HG03565 (cell line): ENCODE measurements at regions not wholly inside any gene's neighbourhood (a gene's known extent, or its start where the extent isn't known, plus 50 kb on each side); places are given as distances from the start of the nearest gene placed in this dataset.
"Not testable (repeated sequence)": the region's sequence is repeated elsewhere in the genome, so short reads cannot be mapped to it uniquely, and the experiment has no call there.

Source experiments
- ATAC-seq: cut with Tn5 transposase; IDR thresholded peaks from one replicate; pipeline ENCODE4 v1.9.1; 2021; ENCODE audit warnings: mild to moderate bottlenecking, moderate library complexity; ENCODE audit not compliant: unreplicated experiment

DNA sequence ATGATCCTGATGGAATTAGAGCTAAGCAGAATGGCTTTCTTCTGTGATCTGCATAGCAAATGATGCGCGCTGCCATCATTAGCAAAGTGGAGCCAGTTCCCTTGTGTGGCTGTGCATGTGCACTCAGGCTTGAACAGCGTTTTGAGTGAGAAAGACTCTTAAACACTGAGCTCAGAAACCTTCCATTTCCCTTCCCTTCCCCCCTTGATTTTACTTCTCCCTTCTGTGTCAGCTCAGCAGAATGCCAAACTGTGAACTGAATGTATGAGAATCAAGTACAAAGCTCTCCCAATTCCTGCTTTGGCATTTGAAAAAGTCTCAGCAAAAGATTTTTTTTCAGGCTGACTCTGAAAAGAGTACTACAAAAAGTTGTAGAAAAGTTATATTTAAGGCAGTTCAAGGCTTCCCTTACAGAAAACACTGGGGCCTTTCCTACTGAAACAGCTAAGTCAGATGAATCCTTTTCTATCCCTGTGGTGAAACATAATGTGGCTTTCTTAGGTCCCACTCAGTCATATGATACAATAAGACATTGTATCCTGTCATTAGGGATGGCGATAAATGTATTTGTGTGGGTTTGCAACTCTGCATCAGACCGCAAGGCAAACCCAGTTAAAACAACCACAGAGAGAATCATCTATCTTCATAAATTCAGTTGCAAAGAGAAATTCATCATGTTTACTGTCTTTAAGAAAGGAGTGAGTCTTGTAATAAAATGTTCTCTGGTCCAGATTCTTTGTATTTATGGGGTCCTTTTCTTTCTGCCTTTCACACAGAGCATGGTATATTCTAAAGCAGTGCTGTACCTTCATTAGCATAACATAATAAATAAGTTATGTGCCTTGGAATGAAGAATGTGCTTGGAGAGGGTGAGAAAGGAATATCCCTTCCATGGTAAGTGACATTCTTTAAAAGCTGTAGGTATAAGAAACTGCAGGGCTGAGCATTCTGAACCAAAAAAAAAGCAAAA, 222.6 kb downstream of the CAAP1 start:
- peak; percentile 64 for ATAC-seq

DNA sequence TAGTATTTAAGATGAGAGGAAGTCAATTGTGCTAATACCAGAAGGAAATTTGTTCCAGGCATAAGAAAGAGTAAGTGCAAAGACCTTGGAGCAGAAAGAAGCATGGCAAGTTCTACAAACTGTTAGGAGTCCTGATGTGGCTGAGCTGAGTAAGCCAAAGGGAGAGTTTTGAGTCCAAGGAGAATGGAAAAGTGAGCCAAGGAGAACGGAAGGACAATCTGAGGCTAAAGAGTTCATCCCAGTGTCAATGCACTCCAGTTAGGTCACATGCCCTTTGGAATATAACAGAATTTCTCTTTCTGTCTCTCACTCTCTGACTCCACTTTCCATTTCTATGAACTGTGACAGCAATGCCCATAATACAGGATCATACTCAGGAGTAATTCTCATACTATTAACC, 224.7 kb downstream of the CAAP1 start:
- ATAC-seq, result no peak

DNA sequence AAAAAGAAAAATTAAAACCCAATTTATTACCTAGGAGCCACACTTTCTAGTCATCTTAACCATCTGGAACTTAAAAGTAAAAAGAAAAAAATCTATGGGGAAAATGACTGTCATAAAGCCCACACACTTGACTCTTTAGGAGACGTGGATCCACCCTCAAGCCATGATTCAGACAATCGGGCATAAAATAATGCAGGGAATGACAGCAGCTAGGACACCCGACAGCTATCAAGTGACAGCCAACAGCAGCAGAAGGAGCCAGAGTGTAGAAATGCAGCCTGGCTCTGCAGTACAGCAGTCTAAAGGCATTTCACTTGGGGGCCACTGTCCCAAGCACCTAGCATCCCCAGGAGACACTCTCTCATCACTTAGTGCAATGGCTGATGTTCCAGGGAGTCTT, 226.9 kb downstream of the CAAP1 start:
- no peak for ATAC-seq

DNA sequence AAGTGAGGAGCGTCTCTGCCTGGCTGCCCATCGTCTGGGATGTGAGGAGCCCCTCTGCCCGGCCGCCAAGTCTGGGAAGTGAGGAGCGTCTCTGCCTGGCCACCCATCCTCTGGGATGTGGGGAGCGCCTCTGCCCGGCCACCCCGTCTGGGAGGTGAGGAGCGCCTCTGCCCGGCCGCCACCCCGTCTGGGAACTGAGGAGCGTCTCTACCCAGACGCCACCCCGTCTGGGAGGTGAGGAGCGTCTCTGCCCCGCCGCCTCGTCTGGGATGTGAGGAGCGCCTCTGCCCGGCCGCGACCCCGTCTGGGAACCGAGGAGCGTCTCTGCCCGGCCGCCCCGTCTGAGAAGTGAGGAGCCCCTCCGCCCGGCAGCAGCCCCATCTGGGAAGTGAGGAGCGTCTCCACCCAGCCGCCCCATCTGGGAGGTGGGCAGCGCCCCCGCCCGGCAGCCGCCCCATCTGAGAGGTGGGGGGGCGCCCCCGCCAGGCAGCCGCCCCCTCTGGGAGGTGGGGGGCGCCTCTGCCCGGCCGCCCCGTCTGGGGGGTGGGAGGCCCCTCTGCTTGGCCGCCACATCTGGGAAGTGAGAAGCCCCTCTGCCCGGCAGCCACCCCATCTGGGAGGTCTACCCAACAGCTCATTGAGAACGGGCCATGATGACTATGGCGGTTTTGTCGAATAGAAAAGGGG, 228.4 kb downstream of the CAAP1 start:
- not testable (repeated sequence) for ATAC-seq

DNA sequence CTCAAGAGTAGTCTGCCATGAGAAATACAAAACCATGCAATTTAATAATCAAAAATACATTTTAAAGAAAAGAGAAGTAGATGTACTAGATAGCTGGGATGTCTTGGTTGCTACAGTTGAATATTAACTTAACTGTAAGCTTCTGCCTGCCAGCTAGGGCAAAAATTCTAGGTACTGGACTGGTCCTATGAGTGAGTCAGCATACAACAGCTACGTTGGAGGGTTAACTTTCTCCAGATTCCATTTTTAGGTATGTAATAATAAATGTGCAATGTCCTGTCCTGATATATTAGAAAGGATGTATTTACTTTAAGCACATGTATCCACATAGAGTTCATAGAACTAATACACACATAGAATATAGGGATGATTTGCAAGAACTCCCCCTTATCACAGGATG, 230.1 kb downstream of the CAAP1 start:
- ATAC-seq, result no peak

DNA sequence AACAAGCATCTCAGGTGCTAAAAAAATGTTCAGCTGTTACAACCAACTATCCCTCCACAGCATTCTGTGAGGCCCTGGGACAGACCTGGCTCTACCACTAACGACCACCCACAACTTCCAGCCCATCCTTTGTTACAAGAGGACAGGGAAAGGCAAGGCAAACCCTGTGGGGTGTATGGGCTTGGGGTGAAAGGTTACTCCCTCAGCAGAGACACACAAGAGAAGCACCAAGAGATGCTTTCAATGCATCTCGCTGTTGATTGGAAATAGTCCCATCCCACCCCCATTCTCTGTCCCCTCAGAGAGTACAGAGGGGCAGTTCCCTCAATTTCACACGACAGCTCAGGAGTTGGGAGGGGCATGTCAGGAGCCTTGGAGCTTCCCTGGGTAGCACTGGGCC, 234.1 kb downstream of the CAAP1 start:
- no peak for ATAC-seq

DNA sequence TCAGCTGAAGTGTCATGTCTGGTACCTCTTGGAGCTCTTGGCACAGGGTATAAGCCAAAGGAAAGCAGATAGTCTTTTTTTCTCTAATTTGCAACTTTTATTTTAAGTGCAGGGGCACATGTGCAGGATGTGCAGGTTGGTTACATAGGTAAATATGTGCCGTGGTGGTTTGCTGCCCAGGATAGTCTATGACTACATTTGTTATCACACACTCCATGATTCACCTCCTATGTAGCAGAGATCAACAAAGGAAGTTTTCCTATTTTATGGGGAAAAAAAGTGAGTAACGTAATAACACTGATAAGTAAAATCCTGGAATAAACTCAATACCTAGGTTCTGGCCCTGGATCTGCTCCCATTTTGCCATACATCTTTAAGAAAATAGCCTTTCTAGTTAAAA, 234.6 kb downstream of the CAAP1 start:
- ATAC-seq, result no peak

DNA sequence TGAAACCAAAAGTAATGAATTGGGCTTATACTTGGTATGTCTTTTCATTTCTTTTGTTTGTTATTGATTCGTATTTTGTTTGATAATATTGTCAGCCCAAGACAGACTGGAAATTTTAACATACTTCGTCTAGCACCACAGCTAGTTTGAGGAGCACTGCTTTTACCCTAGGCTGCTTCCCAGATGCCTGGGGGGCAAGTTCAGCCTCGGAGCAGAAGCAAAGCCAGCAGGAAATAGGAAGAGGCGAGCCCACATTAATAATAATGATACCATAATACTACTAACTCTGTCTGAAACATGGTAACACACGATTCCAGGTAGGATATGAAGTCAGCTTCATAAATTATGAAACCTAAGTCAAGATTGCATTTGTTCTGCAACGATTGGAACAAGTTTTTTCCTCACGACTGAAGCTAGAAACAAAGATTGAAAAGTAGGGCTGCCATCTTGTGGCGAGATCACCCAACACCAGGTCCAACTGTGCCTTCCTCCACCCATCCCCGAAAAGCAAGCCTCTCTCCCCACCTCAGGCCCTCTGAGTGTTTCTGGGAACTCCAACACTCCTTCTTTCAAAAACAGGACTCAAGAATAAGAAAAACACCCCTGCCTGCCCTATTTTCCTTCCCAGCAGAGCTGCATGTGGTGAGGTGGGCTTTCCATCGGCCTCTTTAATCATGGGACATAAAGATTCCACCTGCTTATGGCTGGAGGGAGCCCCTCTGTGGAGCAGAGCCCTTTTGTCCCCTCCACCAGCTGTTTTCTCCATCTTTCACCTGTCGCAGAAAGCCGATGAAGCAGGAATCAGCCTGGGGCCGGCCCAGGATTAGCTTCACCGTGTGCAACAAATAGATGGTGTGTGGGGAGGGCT, 236.4 kb downstream of the CAAP1 start:
- no peak for ATAC-seq

DNA sequence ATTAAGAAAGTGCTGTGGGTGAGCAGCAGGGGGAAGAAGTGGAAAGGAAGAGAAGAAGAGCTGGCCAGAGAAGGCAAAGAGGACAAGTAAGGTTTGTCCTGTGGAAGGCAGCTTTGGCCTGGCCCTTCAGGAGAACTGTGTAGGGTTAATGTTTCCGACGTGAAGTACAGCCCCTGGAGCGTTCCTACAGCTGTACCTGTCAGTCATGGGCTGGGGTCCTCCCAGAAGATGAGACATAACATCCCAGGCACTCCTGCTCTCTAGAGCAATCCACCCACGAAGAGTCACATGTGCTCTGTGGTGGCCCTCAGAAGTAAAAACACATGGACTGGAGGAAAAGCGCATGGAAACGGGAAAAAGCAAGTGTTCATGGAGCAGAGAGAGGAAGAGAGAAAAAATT, 237.4 kb downstream of the CAAP1 start:
- no peak for ATAC-seq

DNA sequence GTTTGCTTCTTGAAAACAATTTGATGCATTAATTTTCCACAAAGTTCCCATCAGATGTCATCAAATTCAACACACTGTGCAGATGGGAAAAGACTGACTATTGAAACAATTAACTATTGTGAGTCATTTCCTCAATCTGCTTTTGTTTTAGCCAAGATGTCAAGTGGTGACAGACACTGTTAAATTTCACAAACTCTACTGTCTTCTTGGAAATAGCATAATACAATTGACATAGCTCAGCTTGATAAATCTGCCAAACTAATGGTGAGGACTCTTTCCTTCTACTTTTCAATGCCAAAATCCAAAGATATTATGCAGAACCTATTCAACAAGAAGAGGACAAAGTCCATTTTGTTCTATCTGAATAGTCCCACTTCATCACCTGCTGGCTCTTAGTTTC, 242.3 kb downstream of the CAAP1 start:
- ATAC-seq, result no peak

DNA sequence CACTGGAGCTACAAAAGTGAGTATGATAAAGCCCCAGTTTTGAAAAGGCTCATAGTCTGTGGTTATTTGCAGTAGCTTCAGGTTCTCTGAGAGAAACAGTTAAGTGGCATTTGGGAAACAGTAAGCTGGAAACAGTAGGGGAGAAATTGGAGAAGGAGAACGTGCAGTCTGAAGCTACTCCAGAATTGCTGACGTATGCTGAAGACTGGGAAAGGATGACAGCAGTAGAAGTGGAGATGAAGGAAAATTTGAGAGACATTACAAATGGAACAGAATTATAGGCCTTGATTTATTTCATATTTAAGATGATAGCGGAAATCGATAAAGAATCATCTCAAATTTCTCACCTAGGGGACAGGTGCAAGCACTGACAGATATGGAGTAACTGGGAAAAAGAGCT, 248.8 kb downstream of the CAAP1 start:
- ATAC-seq, result no peak

DNA sequence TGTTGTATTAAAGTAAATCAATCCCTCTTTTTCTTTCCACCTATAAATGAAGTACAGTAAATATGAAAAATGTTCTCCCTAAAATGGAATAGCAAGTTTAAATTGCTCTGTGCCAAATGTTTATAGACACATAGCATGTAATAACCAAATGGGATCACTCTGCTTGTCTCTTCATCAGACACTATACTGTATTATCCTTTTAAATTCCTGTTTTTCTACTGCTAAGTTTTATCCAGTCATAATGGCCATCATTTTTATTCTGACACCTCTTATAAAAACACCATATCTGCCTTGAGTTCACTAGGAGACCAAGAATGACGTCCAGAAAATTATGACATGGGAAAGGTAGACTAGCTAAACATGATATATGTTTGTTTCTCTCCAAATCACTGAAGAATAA, 252.8 kb downstream of the CAAP1 start:
- no peak for ATAC-seq

DNA sequence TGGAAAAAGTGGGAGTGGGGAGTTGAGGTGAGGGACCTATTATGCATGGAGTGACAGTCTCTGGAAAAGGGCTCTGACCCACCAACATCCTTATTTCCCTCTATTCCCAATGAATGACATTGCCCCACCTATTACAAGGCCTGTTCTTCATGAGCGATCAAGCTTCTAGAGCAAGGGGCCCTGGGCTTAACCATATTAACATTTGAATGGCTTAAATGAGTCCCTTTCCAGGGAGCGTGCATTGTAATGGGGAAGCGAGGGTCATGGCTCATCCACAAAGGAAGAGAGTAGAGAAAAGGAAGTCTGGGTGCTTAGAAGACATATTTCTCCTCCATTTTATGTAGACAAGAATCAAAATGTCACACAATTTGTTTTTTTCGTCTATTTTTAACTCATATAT, 255.5 kb downstream of the CAAP1 start:
- ATAC-seq, result no peak

DNA sequence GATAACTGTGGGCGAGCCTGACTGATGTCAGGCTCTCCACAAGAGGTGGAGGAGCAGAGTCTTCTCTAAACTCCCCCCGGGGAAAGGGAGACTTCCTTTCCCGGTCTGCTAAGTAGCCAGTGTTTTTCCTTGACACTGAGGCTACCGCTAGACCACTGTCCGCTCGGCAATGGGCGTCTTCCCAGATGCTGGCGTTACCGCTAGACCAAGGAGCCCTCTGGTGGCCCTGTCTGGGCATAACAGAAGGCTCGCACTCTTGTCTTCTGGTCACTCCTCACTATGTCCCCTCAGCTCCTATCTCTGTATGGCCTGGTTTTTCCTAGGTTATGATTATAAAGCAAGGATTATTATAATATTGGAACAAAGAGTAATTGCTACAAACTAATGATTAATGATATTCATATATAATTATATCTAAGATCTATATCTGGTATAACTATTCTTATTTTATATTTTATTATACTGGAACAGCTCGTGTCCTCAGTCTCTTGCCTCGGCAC, 278.7 kb downstream of the CAAP1 start:
- ATAC-seq, result not testable (repeated sequence)

DNA sequence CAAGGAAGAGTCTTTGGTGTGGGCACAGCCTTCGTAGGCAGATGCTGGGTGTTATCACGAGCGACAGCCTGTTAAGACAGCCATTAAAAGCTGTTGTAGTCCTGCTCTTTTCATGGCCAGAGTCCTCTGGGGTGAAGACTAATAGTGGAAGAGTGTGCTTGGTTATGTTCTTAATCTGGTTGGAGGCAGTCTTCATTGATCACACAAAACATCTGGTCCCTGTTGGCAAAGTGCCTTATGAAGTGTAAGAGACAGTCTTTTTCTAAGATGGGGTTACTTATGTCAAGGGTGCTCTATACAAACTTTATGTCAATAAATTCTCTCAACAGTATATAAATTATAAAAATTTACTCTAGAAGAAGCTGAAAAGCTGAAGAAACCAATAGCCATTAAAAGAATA, 280.4 kb downstream of the CAAP1 start:
- no peak for ATAC-seq

DNA sequence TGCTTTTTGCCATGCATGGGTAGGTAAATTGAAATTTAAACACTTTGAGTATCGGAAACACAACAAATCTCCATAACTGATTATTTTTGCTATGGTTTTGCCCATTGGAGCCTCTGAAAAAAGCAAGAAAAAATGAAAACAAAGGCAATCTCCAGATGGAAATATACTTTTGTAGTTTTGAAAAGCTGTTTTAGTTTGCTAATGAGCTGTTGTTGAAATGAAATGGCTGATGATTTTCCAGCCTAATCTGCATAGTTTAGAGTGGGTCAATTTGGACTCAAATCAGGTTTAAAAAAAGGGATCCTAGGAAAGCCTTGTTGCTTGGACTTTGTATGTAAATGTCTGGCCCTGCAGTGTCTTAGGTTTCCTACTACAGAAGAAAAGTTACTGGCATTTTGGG, 285.8 kb downstream of the CAAP1 start:
- ATAC-seq, result no peak

DNA sequence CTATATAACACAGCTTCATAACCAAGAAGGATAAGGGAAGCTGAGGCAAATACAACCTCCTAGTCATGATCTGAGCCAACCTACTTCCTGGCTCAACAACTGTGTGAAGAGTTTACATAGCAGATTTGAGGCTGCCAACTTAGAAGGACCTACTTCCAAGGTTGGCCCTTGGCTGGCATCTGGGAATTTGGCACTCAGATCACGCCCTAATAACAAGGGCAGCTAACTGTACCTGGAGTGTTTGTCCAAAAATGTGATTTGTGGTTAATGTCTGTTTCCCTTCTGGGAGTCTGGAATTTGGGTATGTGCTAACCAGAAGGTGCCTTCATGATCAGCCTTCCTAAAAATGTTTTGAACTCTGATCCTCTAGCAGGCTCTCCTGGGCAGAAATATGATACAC, 287.2 kb downstream of the CAAP1 start:
- ATAC-seq, result no peak

DNA sequence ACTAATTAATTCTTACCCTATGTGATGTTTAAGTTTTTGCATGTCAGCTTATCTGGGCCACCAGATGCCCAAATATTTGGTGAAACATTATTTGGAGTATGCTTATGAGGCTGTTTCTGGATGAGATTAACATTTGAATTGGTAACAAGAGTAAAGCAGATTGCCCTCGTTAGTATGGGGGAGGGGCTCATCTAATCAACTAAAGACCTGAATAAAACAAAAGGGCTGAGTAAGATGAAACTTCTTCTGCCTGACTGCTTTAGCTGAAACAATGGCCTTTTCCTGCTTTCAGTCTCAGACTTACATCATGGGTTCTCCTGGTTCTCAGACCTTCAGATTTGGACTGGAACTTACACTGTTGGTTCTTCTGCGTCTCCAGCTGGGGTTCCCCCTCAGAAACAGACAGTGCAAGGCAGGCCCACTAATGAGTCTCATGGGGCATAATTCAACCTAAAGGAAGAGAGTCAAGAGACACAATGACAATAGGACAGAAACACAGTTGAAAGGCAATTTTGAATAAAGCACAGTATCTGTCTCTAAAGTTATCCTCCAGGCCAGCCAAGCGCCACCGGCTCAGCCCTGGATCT, 288.4 kb downstream of the CAAP1 start:
- ATAC-seq, result no peak

DNA sequence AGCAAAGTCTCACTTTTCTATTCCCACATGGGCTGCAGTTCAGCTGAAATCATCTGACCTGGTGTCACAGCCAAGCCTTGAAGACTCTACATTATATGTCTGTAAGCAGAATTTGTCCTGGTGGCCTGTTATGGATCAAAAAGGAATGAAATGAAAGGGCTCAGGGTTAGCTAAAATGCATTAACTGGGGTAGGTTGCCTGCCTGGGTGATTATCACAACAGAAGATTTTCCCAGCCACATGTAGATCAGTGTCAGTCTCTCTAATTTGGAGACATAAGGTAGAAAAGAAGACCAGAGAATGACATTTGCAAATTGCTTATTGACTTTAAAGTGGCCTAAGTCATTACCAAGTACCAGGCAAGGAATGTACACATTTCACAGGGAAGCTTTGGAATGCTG, 289.0 kb downstream of the CAAP1 start:
- no peak for ATAC-seq

DNA sequence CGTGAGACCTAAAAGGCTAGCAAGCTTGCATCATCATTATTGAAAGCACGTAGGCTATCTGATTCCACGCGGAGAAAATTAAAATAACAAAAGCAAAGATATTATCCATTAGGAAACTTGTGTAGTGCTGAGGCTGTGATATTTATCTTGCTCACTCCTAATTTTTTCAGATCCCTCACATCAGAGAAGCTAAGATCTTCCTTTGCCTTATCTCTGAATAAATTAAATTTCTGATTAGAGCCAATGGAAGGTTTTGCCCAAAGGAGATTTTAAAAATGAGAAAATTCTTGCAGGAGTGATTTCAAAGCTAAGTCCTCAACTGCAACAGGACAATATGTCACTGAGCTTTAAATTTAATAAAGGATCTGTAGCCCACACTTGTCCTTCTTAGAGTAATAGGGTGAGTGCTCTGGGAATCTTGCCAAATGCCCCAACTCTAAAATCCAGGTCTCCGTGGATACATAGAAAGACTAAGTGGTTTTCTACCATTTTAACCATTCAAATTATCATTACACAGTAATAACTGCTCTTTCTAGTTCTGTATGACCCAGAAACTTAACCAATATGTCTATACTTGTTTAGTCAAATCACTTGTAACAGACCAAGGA, 295.0 kb downstream of the CAAP1 start:
- ATAC-seq, result no peak
